IPS DF 4.7 (cell line): ENCODE measurements at regions not wholly inside any gene's neighbourhood (a gene's known extent, or its start where the extent isn't known, plus 50 kb on each side); places are given as distances from the start of the nearest gene placed in this dataset.
"Not testable (repeated sequence)": the region's sequence is repeated elsewhere in the genome, so short reads cannot be mapped to it uniquely, and the experiment has no call there.

Source experiments
- DNase-seq: peaks from one replicate; pipeline ENCODE4 v3.0.0-alpha.2; 2013; ENCODE audit warnings: low spot score; ENCODE audit errors: extremely low read depth

DNA sequence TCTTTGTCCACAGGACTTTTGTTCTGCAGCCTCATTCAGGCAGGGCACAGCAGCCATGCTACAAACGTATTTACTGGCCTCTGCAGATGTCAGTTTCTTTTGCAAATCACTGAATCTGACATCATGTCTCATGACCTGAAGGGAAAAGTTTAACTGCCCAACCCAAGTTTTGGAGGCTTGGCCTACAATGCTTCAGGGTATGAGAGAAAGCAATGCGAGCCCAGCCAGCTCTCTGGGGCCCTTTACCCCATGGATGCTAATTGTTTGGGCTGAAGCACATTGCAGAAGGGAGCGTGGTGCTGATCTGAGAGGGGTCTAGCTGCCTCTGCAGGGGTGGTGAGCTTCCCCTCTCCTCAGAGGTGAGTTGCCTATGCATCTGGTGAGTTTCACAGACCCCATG lies 179.9 kb upstream of the CXCL12 start:
- DNase-seq = no peak

DNA sequence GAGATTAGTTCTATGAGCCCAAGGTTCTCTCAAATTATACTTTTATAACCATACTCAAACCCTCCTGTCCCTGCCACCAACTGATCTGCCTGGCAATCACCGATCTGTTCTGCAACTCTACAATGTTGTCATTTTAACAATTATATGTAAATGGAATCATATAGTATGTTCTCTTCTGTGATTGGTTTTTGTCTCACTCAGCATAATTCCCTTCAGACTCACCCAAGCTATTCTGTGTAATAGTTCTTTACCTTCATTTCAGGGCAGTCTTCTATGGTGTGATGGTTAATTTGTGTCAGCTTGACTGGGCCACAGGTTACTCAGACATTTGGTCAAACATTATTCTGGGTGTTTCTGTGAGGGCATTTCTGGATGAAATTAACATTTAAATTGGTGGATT lies 181.9 kb upstream of the CXCL12 start:
- no peak for DNase-seq

DNA sequence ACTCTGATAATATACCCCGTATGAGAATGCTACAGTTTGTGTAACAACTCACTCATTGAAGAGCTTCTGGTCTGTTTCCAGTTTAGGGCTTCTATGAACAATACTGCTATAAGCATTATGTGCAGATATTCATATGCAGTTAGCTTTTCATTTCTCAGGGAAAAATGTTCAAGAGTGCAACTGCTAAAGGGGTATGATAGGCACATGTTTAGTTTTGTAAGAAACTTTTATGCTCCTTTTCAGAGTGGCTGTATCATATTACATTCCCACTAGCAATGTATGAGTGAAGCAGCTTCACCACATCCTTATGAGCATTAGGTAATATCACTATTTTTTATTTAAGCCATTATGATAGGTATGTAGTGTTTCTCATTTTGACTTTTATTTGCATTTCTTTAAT lies 182.6 kb upstream of the CXCL12 start:
- DNase-seq = no peak

DNA sequence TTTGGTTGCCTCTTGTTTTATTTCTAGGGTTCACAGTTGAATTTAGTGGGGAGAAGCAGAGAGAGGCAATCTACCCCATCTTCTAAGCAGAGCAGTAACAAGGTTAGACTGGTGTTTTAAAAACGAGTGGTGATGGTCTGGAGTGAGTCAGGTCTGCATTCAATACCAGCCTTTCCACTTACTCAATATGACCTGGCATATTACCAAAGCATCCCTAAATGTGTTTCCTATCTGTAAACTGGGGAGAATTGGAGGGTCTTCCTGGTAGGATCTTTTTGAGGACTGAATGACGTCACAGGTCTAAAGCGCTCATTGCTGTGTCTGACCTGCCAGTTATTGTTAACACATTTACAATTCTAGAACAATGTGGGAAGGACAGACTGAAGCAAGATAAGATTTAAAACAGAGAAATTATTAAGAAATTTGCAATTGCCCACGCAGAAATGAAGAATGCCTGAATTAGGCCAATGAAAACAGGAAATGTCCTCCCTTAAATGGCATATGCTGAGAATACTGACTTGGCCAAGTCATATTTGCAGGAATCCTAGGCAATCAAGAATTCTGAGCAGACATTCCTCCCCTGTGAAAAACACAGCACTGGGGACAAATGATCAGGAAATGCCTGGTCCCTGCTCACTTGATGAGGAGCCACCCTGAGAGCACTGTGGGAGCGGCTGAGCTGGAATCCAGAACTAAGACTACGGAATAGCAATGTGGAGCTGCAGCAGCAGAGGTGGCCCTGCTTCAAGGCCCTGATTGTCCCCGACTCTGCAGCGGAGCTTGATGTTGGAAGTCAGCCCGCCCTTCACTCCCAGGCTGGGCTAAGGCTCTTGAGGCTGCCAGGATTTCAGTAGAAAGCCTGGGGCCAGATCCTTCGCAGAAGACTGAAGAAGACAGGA lies 184.5 kb upstream of the CXCL12 start:
- no peak for DNase-seq

DNA sequence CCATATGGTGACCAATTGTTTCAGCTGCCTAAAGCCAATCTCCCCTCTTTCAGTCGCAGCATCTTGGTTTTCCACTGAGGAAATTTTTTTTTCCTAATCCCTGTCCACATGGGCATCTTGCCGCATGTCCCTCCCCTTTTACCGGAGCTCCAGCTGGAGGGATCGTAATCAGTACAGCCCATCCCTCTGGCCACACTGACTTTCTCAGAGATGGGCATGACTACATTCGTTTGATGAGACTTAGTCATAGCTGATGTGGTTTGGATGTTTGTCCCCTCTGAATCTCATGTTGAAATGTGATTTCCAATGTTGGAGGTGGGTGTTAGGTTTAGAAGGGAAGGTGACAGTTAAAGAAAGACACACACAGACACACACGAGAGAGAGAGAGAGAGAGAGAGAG lies 186.8 kb upstream of the CXCL12 start:
- DNase-seq = no peak

DNA sequence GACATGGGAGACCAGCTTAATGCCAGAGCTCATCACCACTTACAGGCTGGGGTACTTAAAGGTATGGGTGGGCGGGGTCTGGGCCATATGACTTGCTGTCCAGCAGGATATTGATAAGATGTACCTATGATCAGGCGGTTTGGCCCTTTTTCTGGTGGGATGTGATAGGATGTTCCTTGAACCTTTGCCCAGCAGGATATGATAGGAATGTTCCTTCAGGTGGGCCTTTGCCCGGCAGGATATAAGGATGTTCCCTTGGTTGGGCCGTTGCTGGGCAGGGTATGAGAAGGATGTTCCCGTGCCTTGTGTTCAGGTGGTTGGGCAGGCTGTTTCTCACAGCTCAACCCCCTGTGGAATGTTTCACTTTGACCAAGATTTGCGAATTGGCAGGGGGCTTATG lies 187.2 kb upstream of the CXCL12 start:
- no peak for DNase-seq

DNA sequence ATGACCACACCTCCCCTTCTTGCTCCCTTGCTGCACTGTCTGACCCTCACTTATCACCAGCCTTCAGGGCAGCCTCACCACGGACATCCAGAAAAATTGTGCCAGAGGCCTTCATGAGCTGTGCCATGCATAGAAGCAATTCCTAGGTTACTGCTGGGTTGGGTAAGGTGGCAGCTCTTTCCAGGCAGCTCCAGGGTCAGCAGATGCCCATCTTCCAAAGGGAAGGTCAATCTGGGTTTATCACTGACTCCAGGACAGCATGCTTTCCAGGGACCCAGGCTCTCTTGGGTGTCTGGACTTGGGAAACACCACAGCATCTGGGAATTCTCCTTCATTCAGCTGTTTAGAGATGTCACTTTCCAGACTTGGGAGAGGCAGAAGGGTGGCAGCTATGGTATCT lies 188.9 kb upstream of the CXCL12 start:
- DNase-seq = no peak

DNA sequence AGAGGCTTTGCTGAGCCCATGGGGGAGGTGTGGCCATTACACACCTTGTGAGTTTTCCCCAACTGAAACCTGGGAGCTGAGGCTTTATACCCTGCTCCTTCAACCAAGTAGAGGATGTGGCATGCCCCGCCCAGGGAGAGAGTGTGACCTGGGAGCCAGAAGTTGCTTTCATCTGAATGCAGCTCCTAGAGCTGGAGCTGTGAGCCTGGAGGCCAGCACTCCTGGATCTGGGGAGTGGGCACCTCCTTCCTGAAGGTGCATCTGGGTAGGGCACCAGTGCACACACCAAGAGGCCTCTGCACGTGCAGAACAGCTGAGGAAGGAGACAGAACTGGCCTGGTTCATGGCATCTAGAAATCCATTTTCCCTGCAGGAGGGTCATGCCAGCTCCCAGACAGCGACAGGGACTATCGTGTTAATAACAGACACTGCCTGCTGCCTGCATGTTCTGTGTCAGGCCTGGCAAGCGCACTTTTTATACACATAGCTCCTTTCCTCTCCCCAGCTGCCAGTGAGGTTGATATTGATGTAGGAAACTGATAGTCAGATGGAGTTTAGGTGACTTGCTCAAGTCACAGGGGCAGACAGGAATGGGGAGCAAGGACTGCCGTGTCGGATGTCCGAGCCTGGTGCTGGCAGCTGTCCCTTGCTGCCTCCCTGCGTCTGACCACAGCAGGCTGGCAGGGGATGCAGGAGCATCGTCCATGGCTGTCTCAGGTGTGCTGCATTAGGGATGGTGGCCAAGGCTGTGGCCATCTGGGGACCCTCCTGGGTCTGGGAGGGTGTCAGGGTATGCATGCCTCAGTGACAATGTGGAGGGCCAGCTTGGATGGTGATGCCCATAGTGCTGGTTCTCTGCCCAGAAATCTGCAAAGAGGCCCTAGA lies 189.9 kb upstream of the CXCL12 start:
- no peak for DNase-seq

DNA sequence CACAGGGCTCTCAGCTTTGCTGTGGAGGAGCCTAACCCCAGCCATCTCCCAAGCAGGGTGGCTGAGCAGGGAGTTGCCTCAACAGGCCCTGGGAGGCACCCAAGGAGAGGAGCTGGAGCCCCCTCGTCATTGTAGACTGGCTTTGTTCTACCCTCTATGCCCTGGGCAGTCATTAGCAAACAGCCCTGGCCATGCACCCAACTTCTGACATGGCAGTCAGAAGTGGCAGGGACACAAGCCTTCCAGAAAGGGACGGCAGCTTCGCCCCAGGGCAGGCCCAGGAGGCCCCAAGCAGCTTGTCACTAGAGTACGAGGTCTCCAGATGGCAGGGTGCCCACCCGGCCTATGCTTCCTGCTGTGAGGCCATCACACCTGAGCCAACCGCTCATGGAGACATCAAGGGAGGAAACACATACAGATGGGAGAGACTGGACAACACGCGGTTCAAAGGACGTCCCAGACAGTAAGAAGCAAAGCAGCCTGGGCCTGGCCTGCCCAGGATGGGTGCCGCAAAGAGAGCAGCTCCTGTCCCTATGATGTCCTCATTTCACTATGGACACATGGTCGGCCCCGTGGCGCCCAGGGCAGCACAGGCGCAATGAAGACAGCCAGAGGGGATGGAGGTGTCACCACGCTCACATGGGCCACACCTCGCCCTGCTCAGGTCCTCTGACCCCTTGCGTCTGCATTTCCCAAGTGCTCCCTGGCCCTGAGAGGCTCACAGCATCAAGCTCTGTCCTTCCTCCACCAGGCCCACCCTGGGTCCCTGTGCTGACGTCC lies 190.9 kb upstream of the CXCL12 start:
- no peak for DNase-seq

DNA sequence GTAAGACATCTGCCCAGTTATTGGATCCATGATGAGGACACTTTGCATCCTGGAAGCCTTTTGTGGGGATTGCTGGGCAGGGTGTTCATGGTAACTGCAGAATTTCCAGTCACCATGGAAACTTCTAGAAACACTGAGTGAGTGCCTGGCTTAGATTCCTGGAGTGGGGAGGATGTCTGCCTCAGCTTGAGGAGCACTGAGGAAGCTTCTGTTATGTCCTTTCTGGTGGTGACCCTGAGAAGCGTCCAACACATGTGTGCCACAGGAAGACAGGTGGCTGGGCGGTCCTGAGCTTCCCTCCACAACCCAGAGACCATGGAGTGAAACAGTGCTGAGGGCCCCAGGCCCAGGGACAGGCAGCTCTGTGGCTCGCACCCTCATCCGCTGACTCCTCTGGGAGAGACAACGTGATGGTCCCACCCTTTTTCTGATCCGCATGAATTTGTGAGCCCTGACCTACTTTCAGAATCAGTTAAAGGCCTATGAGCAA lies 191.8 kb upstream of the CXCL12 start:
- no peak for DNase-seq

DNA sequence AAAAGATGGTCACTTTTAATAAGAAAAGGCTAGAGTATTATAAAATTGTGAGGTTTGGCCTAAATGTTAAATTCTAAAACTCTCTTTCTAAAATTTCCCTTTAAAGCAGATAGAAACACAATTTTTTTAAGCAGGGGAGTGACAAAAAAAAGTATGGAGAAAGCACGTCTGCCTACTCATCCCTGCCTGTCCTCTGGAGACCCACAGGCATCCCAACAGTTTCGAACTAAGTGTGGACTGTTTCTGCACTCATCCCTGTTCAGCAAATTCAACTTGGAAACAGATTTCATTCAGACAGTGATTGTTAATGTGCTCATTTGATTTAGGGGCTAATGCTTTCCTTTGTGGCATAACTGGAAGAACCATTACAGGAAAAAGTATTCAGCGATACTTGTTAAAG lies 192.6 kb upstream of the CXCL12 start:
- no peak for DNase-seq

DNA sequence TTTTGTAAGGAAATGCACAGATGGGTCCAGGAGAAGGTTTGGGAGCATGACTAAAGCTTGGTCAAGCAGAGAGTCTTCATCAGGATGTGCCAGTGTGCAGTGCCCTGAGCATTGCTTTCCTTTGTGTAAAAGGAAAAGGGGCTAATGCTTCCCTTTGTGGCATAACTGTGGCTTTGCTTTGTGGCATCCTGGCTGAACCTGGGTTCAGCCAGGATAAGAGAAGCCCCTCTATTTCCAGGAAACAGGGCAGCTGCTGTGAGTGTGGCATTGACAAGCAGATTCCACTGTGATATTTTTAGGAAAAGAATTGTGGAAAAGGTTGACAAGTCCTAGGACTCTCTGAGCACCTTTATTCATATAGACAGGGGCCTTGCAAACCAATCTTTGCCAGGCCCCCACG lies 193.4 kb upstream of the CXCL12 start:
- no peak for DNase-seq

DNA sequence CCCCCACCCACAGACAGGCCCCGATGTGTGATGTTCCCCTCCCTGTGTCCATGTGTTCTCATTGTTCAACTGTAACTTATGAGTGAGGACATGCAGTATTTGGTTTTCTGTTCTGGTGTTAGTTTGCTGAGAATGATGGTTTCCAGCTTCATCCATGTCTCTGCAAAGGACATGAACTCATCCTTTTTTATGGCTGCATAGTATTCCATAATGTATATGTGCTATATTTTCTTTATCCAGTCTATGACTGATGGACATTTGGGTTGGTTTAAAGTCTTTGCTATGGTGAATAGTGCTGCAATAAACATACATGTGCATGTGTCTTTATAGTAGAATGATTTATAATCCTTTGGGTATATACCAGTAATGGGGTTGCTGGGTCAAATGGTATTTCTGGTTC lies 194.1 kb upstream of the CXCL12 start:
- not testable (repeated sequence) for DNase-seq

DNA sequence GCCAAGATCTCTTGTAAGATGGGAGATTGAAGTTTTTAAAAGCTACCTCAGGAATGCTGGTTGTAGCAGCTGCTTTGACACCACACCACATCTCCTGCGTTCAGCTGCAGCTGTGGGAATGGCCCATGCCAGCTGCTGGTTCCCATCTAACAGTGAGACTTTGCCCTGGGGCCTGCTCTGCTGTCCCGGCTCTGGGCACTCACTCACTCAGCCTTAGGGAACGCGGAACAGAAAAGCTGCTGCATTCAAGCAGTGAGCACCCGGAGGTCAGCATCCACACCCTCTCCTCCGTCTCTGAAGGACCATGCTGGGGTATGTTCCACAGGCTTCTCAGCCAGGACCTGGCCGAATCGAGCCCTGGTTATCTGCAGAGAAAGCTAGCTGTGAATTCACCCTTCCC lies 197.1 kb upstream of the CXCL12 start:
- DNase-seq = no peak

DNA sequence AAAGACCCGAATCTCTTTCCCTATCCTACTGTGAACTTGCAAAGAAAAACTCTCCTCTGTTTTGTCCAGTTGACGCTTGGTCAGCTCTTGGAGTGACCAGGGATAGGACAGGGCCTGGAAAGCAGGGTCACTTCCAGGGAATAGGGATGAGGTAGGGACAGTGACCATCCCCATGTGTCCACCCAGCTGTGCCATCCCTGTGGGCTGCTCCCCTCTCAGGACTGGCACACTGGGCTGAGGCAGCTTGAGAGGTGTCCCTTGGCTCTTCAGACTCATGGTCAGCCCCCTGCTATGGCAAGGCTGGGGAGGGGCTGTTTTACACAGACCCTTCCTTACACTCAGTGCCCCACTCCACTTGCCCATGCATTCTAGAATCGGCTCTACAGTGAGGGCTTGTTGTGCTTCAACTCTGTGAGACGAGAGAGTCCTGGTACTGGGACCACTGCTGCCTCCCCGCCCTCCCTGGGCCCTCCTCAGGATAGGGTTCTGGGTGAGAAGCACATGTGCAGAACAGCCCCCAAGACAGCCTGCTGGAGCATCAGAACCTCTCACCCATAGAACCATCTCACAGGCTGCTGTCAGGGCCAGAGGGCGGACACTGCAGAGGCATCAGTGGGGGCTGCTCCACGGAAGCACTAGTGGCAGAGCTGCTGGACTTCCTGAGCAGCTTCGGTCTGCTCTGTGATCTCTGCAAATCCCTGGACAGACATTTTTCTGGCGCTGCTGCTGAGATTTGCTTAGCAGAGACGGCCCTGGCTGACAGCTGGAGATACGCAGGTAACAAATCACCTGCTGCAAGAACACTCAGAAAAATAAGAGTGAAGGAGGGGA lies 202.8 kb upstream of the CXCL12 start:
- DNase-seq = no peak

DNA sequence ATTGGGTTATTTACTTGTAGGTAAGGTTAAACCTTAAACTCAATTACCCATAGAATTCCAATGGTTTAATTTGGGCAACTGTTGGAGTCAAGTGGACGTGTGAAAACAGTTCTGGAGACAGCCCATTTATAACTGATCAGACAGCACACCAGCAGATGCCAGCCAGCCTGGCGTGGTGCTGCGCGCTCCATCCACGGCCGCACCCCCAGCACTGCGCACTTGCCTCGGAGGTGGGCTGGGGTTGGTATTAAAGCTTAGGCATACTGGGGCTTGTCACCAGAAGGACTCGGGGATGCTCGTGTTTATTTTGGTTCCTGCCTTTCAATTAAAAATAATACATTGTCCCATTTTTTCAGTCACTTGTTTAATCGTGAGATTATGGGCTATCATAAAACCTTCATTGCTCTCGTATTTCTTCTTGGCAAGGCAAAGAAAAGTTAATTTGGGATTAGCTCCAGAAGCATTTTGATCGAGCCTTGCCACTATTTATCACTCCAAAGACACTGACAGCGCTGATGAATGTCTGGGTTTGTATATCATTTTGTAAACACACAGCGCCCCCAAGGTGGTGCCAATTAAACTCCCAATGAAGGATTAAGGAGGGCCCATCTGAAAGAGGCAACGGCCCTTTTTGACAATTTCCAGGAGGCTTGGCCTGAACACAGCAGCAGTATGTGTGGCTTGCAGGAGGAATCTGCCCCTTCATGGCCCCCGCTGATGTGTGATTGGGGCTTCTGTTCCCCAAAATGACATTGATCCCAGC lies 204.5 kb upstream of the CXCL12 start:
- no peak for DNase-seq

DNA sequence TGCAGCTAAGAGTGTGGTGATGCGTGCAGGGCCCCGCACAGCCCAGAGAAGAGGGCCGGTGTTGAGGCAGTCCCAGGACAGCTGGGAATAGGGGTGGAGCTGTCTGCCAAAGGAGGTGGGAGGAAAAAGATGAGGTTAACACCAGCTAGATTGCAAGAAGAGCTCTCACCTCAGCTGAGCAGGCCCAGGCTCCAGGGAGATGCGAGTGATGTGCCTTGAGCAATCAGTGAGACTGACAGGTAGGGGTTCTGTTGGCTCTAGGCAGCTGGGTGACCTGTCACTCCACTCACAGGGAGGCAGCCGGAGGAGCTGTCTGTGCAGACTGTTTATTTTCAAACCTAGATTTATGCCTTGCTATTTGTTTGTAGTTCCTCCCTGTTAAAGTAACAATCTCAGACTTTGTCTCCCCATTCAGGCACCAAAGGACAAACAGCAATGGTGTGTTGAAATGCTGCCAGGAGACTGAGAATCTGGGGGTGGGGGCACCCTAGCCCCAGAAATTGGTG lies 205.1 kb upstream of the CXCL12 start:
- DNase-seq = no peak

DNA sequence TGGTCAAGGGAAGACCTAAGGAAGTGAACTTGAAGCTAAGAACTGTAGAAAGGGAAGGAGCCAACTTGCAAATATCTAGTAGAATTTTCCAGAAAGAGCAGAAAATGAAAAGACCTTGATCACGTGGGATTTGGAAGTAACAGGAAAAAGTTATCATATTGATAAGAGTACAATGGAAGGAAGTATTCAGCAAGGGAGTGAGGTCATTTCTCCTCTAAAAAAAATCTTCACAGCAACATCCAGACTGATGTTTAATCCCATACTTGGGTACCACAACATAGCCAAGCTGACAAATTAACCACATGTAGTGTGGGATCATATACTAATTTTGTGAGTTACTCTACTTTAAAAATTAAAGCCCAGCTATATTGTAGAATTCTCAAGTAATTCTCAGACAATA lies 207.0 kb upstream of the CXCL12 start:
- no peak for DNase-seq

DNA sequence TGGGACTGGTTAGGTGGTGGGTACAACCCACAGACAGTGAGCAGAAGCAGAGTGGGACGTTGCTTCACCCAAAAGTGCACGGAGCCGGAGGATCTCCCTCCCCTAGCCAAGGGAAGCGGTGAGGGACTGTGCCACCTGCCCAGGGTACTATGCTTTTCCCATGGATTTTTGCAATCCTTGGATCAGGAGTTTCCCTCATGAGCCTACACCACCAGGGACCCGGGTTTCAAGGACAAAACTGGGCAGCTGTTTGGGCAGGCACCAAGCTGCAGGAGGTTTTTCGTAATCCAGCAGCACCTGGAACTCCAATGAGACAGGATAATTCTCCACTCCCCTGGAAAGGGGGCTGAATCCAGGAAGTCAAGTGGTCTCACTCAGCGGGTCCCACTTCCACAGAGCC lies 209.1 kb upstream of the CXCL12 start:
- DNase-seq = no peak

DNA sequence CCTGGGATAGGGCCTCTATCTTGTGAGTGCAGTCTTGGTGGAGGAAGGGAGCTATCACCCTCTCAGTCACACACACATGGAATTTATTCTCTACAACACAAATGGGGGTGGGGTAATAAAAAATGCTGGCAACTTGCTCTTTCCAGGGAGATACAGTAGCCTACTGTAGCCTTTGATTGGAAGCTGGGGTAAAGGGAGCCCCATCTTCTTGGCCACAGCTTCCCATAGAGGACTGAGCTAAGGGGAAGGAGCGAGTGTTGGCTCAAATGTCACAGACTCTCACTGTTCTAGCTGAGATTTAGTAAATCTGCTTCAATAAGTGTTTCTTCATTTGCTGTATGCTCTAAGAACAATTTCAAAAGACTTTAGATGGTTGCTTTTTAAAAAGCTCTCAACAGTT lies 222.2 kb upstream of the CXCL12 start:
- DNase-seq = no peak
